CD4-positive, CD25-positive, alpha-beta regulatory T cell (primary cell): ENCODE measurements at regions not wholly inside any gene's neighbourhood (a gene's known extent, or its start where the extent isn't known, plus 50 kb on each side); places are given as distances from the start of the nearest gene placed in this dataset.
"Not testable (repeated sequence)": the region's sequence is repeated elsewhere in the genome, so short reads cannot be mapped to it uniquely, and the experiment has no call there.

Experiments
- ATAC-seq, 2 donors: fragments of 150-1000 bp; cut with Tn5 transposase; one replicate each; pipeline ENCODE4 v1.10.0; 2021; ENCODE audit warnings: low read depth in 2 of 2, moderate number of reproducible peaks in 2 of 2, moderate library complexity in 1 of 2
- DNase-seq, 3 donors: peaks; one replicate each; pipeline versions ENCODE4 v3.0.0 to v3.0.0-alpha.2; 2012 to 2022; ENCODE audit warnings: mixed read lengths in 1 of 3
- H3K27ac ChIP-seq: one replicate; pipeline ENCODE4 v1.7.0; 2013; ENCODE audit warnings: mild to moderate bottlenecking, low read length; ENCODE audit not compliant: insufficient read depth, poor library complexity, severe bottlenecking
- H3K27me3 ChIP-seq: one replicate; pipeline ENCODE4 v1.7.0; 2013; ENCODE audit warnings: low read length; ENCODE audit not compliant: control insufficient read depth, insufficient read depth
- H3K36me3 ChIP-seq: one replicate; pipeline ENCODE4 v1.7.0; 2013; ENCODE audit warnings: mild to moderate bottlenecking, low read length, moderate library complexity; ENCODE audit not compliant: control insufficient read depth, insufficient read depth
- H3K4me1 ChIP-seq: 2 replicates; pipeline ENCODE4 v1.7.0; 2013; ENCODE audit warnings: mild to moderate bottlenecking, low read length; ENCODE audit not compliant: insufficient read depth, control insufficient read depth, poor library complexity, severe bottlenecking
- H3K4me3 ChIP-seq: one replicate; pipeline ENCODE4 v1.7.0; 2013; ENCODE audit warnings: low read depth, mild to moderate bottlenecking, low read length, moderate library complexity
- H3K9me3 ChIP-seq, 2 experiments: 1 replicate in 1 of 2; 2 replicates in 1 of 2; pipeline ENCODE4 v1.7.0; 2013; ENCODE audit warnings: low read length in 2 of 2, mild to moderate bottlenecking in 1 of 2, moderate library complexity in 1 of 2; ENCODE audit not compliant: control insufficient read depth in 2 of 2
- H3K27ac Mint-ChIP-seq, 3 donors: one replicate each; pipeline ENCODE4 v1.8.0; 2020 to 2022; ENCODE audit warnings: mild to moderate bottlenecking in 3 of 3, mixed read lengths in 3 of 3, moderate library complexity in 2 of 3
- H3K27me3 Mint-ChIP-seq: one replicate; pipeline ENCODE4 v1.8.0; 2022; ENCODE audit warnings: mild to moderate bottlenecking, mixed read lengths
- H3K36me3 Mint-ChIP-seq: one replicate; pipeline ENCODE4 v1.8.0; 2020; ENCODE audit warnings: mixed read lengths
- H3K4me1 Mint-ChIP-seq, 4 donors: one replicate each; pipeline ENCODE4 v1.8.0; 2020 to 2022; ENCODE audit warnings: mixed read lengths in 4 of 4, mild to moderate bottlenecking in 1 of 4
- H3K4me3 Mint-ChIP-seq, 4 donors: one replicate each; pipeline ENCODE4 v1.8.0; 2020 to 2022; ENCODE audit warnings: mild to moderate bottlenecking in 4 of 4, mixed read lengths in 4 of 4, moderate library complexity in 3 of 4
- H3K9me3 Mint-ChIP-seq, 7 donors: one replicate each; pipeline ENCODE4 v1.8.0; 2020 to 2022; ENCODE audit warnings: mixed read lengths in 7 of 7, mild to moderate bottlenecking in 3 of 7, moderate library complexity in 2 of 7

DNA sequence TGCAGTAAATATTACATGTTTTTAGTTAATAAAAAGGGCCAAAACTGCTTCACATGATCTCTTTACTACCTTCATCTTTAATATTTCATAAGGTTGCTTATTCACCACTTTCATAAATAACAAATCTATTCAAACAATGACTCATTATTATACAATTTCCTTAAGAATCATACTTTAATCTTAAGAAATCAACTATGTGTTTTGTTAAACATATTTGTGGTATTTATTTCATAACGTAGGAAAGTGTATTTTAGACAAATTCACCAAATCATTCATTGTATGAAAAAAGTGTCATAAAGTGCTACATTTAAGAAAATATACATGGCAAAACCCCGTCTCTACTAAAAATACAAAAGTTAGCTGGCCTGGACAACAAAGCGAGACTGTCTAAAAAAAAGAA lies 150.5 kb upstream of the RXFP1 start:
- Histone ChIP-seq H3K4me3 (no peak overlapping the region), H3K27ac (no peak overlapping the region), H3K4me1 (no peaks in the 10 kb centered on the region), H3K36me3 (no peaks in the 10 kb centered on the region), H3K9me3 (no peaks in the 10 kb centered on the region), H3K27me3 (no peaks in the 10 kb centered on the region)
- H3K27ac Mint-ChIP-seq: no peak overlapping the region
- H3K4me3 Mint-ChIP-seq: no peak overlapping the region
- H3K27me3 Mint-ChIP-seq: no peaks in the 10 kb centered on the region
- H3K9me3 Mint-ChIP-seq: peaks cover 0 to 9% (median 4%) of the 10 kb centered on the region in 7 donors
- no peaks in the 10 kb centered on the region for H3K36me3 Mint-ChIP-seq
- H3K4me1 Mint-ChIP-seq: no peaks in the 10 kb centered on the region
- no peak for ATAC-seq
- DNase-seq: no peak

DNA sequence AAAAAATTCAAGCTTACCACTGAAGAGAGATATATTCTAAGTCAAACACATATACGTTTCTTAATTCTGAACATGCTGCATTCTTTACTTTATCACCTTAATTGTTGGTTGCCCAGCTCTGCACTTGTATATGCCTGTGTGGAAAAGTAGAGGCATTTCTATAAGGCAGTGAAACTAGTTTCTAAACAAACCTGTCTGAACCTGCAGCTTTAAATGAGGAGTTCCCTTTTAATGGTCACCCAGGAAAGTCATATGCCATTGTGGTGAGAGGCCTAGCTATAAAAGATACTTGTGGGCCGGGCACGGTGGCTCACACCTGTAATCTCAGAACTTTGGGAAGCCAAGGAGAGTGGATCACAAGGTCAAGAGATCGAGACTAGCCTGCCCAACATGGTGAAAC lies 147.4 kb upstream of the RXFP1 start:
- H3K27me3 Mint-ChIP-seq: no peaks in the 10 kb centered on the region
- Histone ChIP-seq H3K4me3 (no peak overlapping the region), H3K27me3 (no peaks in the 10 kb centered on the region), H3K4me1 (no peaks in the 10 kb centered on the region), H3K36me3 (no peaks in the 10 kb centered on the region), H3K9me3 (no peaks in the 10 kb centered on the region), H3K27ac (no peak overlapping the region)
- peaks cover 0 to 4% (median 3%) of the 10 kb centered on the region in 7 donors for H3K9me3 Mint-ChIP-seq
- DNase-seq: no peak
- H3K36me3 Mint-ChIP-seq: no peaks in the 10 kb centered on the region
- no peak overlapping the region for H3K4me3 Mint-ChIP-seq
- no peaks in the 10 kb centered on the region for H3K4me1 Mint-ChIP-seq
- no peak for ATAC-seq
- no peak overlapping the region for H3K27ac Mint-ChIP-seq

DNA sequence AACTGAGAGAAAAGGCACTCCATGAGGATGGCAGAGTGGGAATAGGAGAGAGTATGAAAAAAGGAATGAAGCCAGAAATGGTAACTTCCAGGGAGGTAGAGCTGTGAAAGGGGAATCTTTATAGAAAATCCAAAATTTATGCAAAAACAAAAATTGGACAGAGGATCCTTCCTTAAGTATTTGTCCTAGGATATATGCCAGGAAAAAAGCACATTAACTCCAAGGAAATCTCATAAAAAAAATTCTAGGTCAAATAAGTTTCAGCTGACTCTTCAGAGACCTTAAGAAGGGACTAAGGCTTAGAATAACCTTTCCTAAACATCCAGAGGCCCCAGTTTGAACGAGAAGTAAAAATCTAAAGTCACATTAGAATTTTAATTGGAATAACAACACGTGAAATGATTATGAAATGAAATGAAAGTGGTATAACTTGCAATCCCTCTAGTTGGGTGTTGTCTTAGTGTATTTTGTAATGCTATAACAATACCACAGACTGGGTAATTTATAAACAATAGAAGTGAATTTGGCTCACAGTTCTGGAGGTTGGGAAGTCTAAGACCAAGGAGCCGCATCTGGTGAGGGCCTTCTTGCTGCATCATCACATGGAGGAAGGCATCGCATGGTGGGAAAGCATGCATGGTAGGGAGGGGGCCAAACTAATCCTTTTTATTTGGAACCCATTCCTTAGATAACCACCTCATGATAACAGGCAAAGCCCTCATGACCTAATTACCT lies 145.4 kb upstream of the RXFP1 start:
- ATAC-seq (no peak), DNase-seq (no peak)
- H3K27me3 ChIP-seq: no peaks in the 10 kb centered on the region
- Mint-ChIP-seq H3K4me1 (no peaks in the 10 kb centered on the region), H3K36me3 (no peaks in the 10 kb centered on the region), H3K4me3 (no peak overlapping the region), H3K9me3 (peaks cover 0 to 4% (median 0%) of the 10 kb centered on the region in 7 donors), H3K27ac (no peak overlapping the region), H3K27me3 (no peaks in the 10 kb centered on the region)
- H3K27ac ChIP-seq: no peak overlapping the region
- no peaks in the 10 kb centered on the region for H3K4me1 ChIP-seq
- no peaks in the 10 kb centered on the region for H3K9me3 ChIP-seq
- H3K36me3 ChIP-seq: no peaks in the 10 kb centered on the region
- no peak overlapping the region for H3K4me3 ChIP-seq

DNA sequence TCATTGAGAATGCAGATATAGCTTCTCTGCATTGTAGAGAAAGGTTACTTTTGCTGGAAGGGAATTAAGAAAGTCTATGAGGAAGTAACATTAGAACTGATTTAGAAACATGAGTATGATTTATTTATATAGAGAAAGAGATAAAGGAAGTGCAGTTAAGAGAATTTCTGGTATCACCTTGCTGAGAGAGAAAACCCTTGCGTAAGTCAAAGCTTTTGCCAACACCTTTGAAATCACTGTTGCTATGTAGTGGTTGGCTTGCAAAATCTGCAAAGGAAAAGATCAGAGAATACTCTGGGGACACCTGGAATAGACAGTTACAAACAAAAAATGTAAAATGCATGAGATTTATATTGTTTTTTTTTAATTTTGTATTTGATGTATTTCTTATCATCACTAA lies 137.3 kb upstream of the RXFP1 start:
- Mint-ChIP-seq H3K4me3 (no peak overlapping the region), H3K27ac (no peak overlapping the region), H3K9me3 (peaks cover 0 to 2% (median 0%) of the 10 kb centered on the region in 7 donors), H3K27me3 (no peaks in the 10 kb centered on the region), H3K36me3 (no peaks in the 10 kb centered on the region), H3K4me1 (peaks cover 0 to 5% (median 0%) of the 10 kb centered on the region in 4 donors)
- H3K4me1 ChIP-seq: no peaks in the 10 kb centered on the region
- ATAC-seq: no peak
- H3K27ac ChIP-seq: no peak overlapping the region
- no peak for DNase-seq
- H3K36me3 ChIP-seq: no peaks in the 10 kb centered on the region
- no peaks in the 10 kb centered on the region for H3K9me3 ChIP-seq
- no peaks in the 10 kb centered on the region for H3K27me3 ChIP-seq
- H3K4me3 ChIP-seq: no peak overlapping the region

DNA sequence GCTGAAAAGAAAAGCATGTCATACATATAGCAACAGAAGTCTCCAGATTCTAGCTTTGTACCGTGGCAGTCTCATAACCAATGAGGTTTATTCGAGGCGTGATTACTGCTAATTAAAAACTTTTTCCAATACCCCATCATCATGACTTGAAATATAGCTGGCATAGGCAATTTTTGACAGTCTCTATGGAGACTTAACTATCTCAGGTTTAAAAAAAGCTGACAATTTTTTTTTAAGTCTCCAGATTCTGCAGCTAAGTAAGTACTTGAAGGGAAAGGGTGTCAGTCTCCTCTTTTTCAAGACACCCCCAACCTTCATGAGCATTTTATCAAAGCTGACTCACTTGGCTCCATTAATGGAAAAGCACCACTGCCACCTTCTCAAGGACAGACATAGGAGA lies 126.3 kb upstream of the RXFP1 start:
- Histone ChIP-seq H3K36me3 (no peaks in the 10 kb centered on the region), H3K9me3 (no peaks in the 10 kb centered on the region), H3K4me3 (no peak overlapping the region), H3K27me3 (no peaks in the 10 kb centered on the region), H3K4me1 (no peaks in the 10 kb centered on the region), H3K27ac (no peak overlapping the region)
- ATAC-seq (no peak), DNase-seq (no peak)
- Mint-ChIP-seq H3K4me1 (no peaks in the 10 kb centered on the region), H3K27me3 (peaks cover 4% of the 10 kb centered on the region), H3K4me3 (no peak overlapping the region), H3K36me3 (no peaks in the 10 kb centered on the region), H3K9me3 (peaks cover 0 to 3% (median 0%) of the 10 kb centered on the region in 7 donors), H3K27ac (no peak overlapping the region)

GRCh38 chr4:158395889-158396288 lies 125.8 kb upstream of the RXFP1 start:
- no peaks in the 10 kb centered on the region for H3K36me3 ChIP-seq
- Mint-ChIP-seq H3K27ac (no peak overlapping the region), H3K9me3 (peaks cover 0 to 3% (median 0%) of the 10 kb centered on the region in 7 donors), H3K4me3 (no peak overlapping the region), H3K4me1 (no peaks in the 10 kb centered on the region), H3K36me3 (no peaks in the 10 kb centered on the region), H3K27me3 (peaks cover 4% of the 10 kb centered on the region)
- H3K27me3 ChIP-seq: no peaks in the 10 kb centered on the region
- H3K4me1 ChIP-seq: no peaks in the 10 kb centered on the region
- ATAC-seq (no peak), DNase-seq (no peak)
- no peak overlapping the region for H3K4me3 ChIP-seq
- no peak overlapping the region for H3K27ac ChIP-seq
- H3K9me3 ChIP-seq: no peaks in the 10 kb centered on the region

GRCh38 chr4:158397781-158398180 lies 123.9 kb upstream of the RXFP1 start:
- no peak overlapping the region for H3K4me3 ChIP-seq
- DNase-seq: no peak
- ATAC-seq: no peak
- no peaks in the 10 kb centered on the region for H3K4me1 ChIP-seq
- H3K9me3 Mint-ChIP-seq: peaks cover 0 to 3% (median 0%) of the 10 kb centered on the region in 7 donors
- no peaks in the 10 kb centered on the region for H3K36me3 Mint-ChIP-seq
- H3K4me3 Mint-ChIP-seq: no peak overlapping the region
- no peaks in the 10 kb centered on the region for H3K36me3 ChIP-seq
- no peak overlapping the region for H3K27ac ChIP-seq
- no peaks in the 10 kb centered on the region for H3K9me3 ChIP-seq
- no peak overlapping the region for H3K27ac Mint-ChIP-seq
- no peaks in the 10 kb centered on the region for H3K4me1 Mint-ChIP-seq
- no peaks in the 10 kb centered on the region for H3K27me3 ChIP-seq
- peaks cover 4% of the 10 kb centered on the region for H3K27me3 Mint-ChIP-seq

- not testable (repeated sequence) for H3K36me3 Mint-ChIP-seq, H3K4me1 ChIP-seq, H3K4me3 ChIP-seq, H3K9me3 ChIP-seq, ATAC-seq, H3K4me1 Mint-ChIP-seq, H3K27ac ChIP-seq, H3K9me3 Mint-ChIP-seq, H3K27me3 Mint-ChIP-seq, H3K27me3 ChIP-seq, H3K27ac Mint-ChIP-seq, H3K36me3 ChIP-seq, DNase-seq, H3K4me3 Mint-ChIP-seq
Observed at GRCh38 chr4:158407961-158408360, 113.7 kb upstream of the RXFP1 start.
